ENCODE measurements at regions not wholly inside any gene's neighbourhood (a gene's known extent, or its start where the extent isn't known, plus 50 kb on each side); places are given as distances from the start of the nearest gene placed in this dataset.

GRCh38 chr10:2077231-2077630, 339.9 kb upstream of the ADARB2 start:
- TF ChIP-seq EZH2phosphoT487 (IDR thresholded peaks at IDR 0.05; ENCODE audit: unreplicated experiment): no peak
- no peak for TF ChIP-seq EZH2 (IDR thresholded peaks at IDR 0.05; ENCODE audit: low read depth, unreplicated experiment)
- no peak for TF ChIP-seq REST (IDR thresholded peaks at IDR 0.05; ENCODE audit: unreplicated experiment)
- no peak for TF ChIP-seq ETS1 (IDR thresholded peaks at IDR 0.05)
- no peak for TF ChIP-seq ZNF331 (CRISPR knock-in tag; IDR thresholded peaks at IDR 0.05; ENCODE audit: low read depth)
- no peak for TF ChIP-seq NANOG (IDR thresholded peaks at IDR 0.05; ENCODE audit: borderline replicate concordance)
- TF ChIP-seq STAT1 (IDR thresholded peaks at IDR 0.05; ENCODE audit: unreplicated experiment): no peak
- no peak for TF ChIP-seq ZNF462 (CRISPR knock-in tag; IDR thresholded peaks at IDR 0.05)
- no peaks in the 10 kb centered on the region for H3K9me3 Mint-ChIP-seq
- H3K27ac Mint-ChIP-seq: no peak overlapping the region
- Histone ChIP-seq H2AFZ (no peak overlapping the region), H3K36me3 (ENCODE audit: insufficient read depth) (no peaks in the 10 kb centered on the region), H4K20me1 (replicated peaks; ENCODE audit: insufficient read depth) (no peaks in the 10 kb centered on the region), H3K79me2 (replicated peaks; ENCODE audit: insufficient read depth) (no peaks in the 10 kb centered on the region), H3K4me2 (no peak overlapping the region), H3K27ac (ENCODE audit: low read depth) (no peak overlapping the region), H3K27me3 (ENCODE audit: insufficient read depth) (no peaks in the 10 kb centered on the region), H3K4me3 (no peak overlapping the region), H3F3A (replicated peaks; ENCODE audit: low read depth) (no peaks in the 10 kb centered on the region), H3K9me2 (ENCODE audit: insufficient read depth) (0 out of 2 replicates have a peak, but pooled peaks cover 2% of the 10 kb centered on the region), H3K4me1 (ENCODE audit: insufficient read depth) (no peaks in the 10 kb centered on the region)
- H3K36me3 Mint-ChIP-seq (ENCODE audit: low read depth): no peaks in the 10 kb centered on the region
- DNase-seq (ENCODE audit: low spot score): no peak
- H3K4me1 Mint-ChIP-seq: no peaks in the 10 kb centered on the region
- H3K4me3 Mint-ChIP-seq: no peak overlapping the region
- no peak for ATAC-seq
- peaks cover 3% of the 10 kb centered on the region for H3K27me3 Mint-ChIP-seq (ENCODE audit: insufficient read depth, low read depth, poor library complexity)
